HEK293 (cell line): ENCODE measurements at regions not wholly inside any gene's neighbourhood (a gene's known extent, or its start where the extent isn't known, plus 50 kb on each side); places are given as distances from the start of the nearest gene placed in this dataset.

Experiments
- HOXA7 ChIP-seq: sonication (generic); formaldehyde crosslinking; IDR thresholded peaks from 2 replicates; pipeline ENCODE4 v1.8.1; 2022; ENCODE audit warnings: missing genetic modification reagents, borderline replicate concordance
- IKZF3 ChIP-seq: fragments of 450-650 bp; IDR thresholded peaks from 2 replicates; pipeline ENCODE4 v1.5.0; 2018; ENCODE audit warnings: missing biosample characterization, mild to moderate bottlenecking, missing genetic modification characterization, moderate library complexity
- PRDM1 ChIP-seq: fragments of 450-650 bp; formaldehyde crosslinking; IDR thresholded peaks from 2 replicates; pipeline ENCODE4; 2016; ENCODE audit warnings: missing biosample characterization, missing genetic modification characterization
- YY1 ChIP-seq: fragments of 450-650 bp; formaldehyde crosslinking; IDR thresholded peaks from 2 replicates; pipeline ENCODE4 v1.5.1; 2018; ENCODE audit warnings: missing biosample characterization, missing genetic modification characterization
- ZNF121 ChIP-seq: fragments of 450-650 bp; formaldehyde crosslinking; IDR thresholded peaks from 2 replicates; pipeline ENCODE4 v1.5.1; 2016; ENCODE audit warnings: missing biosample characterization, missing genetic modification characterization
- ZNF292 ChIP-seq: fragments of 450-650 bp; formaldehyde crosslinking; IDR thresholded peaks from 2 replicates; pipeline ENCODE4 v1.5.1; 2016; ENCODE audit warnings: low read depth, missing biosample characterization, missing genetic modification characterization, borderline replicate concordance
- ZNF548 ChIP-seq: fragments of 450-650 bp; formaldehyde crosslinking; IDR thresholded peaks from 2 replicates; pipeline ENCODE4 v1.5.1; 2016; ENCODE audit warnings: missing biosample characterization, missing genetic modification characterization
- ZNF747 ChIP-seq: fragments of 450-650 bp; formaldehyde crosslinking; IDR thresholded peaks from 2 replicates; pipeline ENCODE4 v1.5.1; 2016; ENCODE audit warnings: missing biosample characterization, missing genetic modification characterization
- TF ChIP-seq, protein P1 (sequence below): fragments of 450-650 bp; formaldehyde crosslinking; IDR thresholded peaks from 2 replicates; pipeline ENCODE4 v1.5.1; 2016; ENCODE audit warnings: missing biosample characterization, missing genetic modification characterization
- TF ChIP-seq, protein P2 (sequence below): fragments of 450-650 bp; formaldehyde crosslinking; IDR thresholded peaks from 2 replicates; pipeline ENCODE4 v1.5.1; 2017; ENCODE audit warnings: missing biosample characterization, missing genetic modification characterization
- TF ChIP-seq, protein P3 (sequence below): fragments of 450-650 bp; formaldehyde crosslinking; IDR thresholded peaks from 2 replicates; pipeline ENCODE4 v1.5.1; 2016; ENCODE audit warnings: missing biosample characterization, missing genetic modification characterization
- TF ChIP-seq, protein P4 (sequence below): fragments of 450-650 bp; formaldehyde crosslinking; conservative IDR thresholded peaks from 2 replicates; pipeline ENCODE4 v1.5.1; 2016; ENCODE audit warnings: low read depth, missing biosample characterization, missing genetic modification characterization

DNA sequence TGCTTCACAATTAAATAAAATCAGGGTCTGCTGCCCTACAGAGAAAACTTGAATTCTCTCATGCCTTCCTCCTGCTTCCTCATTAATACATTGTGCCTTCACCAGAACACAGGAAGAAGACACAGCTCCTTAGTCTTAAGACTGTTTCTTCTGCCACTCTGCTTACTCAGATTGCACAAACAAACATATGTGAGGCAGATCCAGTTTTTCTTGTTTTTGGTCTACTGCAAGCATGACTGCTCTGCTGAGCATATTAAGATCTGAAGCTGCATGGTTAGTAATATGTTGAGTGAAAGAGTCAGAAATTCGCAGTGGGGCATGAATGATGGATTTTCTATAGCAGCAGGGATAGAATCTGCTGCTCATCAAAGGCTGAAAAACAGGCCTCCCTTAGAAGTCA, 321.1 kb upstream of the STXBP6 start:
- TF ChIP-seq ZNF292 (tag by site-specific recombination) (no peak), PRDM1 (no peak), ZNF548 (no peak), YY1 (tag by site-specific recombination) (no peak), HOXA7 (CRISPR knock-in tag) (no peak), ZNF747 (tag by site-specific recombination) (no peak), IKZF3 (tag by site-specific recombination) (no peak), ZNF121 (no peak)
- TF ChIP-seq, protein P1, sequence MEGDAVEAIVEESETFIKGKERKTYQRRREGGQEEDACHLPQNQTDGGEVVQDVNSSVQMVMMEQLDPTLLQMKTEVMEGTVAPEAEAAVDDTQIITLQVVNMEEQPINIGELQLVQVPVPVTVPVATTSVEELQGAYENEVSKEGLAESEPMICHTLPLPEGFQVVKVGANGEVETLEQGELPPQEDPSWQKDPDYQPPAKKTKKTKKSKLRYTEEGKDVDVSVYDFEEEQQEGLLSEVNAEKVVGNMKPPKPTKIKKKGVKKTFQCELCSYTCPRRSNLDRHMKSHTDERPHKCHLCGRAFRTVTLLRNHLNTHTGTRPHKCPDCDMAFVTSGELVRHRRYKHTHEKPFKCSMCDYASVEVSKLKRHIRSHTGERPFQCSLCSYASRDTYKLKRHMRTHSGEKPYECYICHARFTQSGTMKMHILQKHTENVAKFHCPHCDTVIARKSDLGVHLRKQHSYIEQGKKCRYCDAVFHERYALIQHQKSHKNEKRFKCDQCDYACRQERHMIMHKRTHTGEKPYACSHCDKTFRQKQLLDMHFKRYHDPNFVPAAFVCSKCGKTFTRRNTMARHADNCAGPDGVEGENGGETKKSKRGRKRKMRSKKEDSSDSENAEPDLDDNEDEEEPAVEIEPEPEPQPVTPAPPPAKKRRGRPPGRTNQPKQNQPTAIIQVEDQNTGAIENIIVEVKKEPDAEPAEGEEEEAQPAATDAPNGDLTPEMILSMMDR (tag by site-specific recombination): no peak
- TF ChIP-seq, protein P2, sequence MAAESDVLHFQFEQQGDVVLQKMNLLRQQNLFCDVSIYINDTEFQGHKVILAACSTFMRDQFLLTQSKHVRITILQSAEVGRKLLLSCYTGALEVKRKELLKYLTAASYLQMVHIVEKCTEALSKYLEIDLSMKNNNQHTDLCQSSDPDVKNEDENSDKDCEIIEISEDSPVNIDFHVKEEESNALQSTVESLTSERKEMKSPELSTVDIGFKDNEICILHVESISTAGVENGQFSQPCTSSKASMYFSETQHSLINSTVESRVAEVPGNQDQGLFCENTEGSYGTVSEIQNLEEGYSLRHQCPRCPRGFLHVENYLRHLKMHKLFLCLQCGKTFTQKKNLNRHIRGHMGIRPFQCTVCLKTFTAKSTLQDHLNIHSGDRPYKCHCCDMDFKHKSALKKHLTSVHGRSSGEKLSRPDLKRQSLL (tag by site-specific recombination): no peak
- TF ChIP-seq, protein P3, sequence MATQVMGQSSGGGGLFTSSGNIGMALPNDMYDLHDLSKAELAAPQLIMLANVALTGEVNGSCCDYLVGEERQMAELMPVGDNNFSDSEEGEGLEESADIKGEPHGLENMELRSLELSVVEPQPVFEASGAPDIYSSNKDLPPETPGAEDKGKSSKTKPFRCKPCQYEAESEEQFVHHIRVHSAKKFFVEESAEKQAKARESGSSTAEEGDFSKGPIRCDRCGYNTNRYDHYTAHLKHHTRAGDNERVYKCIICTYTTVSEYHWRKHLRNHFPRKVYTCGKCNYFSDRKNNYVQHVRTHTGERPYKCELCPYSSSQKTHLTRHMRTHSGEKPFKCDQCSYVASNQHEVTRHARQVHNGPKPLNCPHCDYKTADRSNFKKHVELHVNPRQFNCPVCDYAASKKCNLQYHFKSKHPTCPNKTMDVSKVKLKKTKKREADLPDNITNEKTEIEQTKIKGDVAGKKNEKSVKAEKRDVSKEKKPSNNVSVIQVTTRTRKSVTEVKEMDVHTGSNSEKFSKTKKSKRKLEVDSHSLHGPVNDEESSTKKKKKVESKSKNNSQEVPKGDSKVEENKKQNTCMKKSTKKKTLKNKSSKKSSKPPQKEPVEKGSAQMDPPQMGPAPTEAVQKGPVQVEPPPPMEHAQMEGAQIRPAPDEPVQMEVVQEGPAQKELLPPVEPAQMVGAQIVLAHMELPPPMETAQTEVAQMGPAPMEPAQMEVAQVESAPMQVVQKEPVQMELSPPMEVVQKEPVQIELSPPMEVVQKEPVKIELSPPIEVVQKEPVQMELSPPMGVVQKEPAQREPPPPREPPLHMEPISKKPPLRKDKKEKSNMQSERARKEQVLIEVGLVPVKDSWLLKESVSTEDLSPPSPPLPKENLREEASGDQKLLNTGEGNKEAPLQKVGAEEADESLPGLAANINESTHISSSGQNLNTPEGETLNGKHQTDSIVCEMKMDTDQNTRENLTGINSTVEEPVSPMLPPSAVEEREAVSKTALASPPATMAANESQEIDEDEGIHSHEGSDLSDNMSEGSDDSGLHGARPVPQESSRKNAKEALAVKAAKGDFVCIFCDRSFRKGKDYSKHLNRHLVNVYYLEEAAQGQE (tag by site-specific recombination): no peak
- TF ChIP-seq, protein P4, sequence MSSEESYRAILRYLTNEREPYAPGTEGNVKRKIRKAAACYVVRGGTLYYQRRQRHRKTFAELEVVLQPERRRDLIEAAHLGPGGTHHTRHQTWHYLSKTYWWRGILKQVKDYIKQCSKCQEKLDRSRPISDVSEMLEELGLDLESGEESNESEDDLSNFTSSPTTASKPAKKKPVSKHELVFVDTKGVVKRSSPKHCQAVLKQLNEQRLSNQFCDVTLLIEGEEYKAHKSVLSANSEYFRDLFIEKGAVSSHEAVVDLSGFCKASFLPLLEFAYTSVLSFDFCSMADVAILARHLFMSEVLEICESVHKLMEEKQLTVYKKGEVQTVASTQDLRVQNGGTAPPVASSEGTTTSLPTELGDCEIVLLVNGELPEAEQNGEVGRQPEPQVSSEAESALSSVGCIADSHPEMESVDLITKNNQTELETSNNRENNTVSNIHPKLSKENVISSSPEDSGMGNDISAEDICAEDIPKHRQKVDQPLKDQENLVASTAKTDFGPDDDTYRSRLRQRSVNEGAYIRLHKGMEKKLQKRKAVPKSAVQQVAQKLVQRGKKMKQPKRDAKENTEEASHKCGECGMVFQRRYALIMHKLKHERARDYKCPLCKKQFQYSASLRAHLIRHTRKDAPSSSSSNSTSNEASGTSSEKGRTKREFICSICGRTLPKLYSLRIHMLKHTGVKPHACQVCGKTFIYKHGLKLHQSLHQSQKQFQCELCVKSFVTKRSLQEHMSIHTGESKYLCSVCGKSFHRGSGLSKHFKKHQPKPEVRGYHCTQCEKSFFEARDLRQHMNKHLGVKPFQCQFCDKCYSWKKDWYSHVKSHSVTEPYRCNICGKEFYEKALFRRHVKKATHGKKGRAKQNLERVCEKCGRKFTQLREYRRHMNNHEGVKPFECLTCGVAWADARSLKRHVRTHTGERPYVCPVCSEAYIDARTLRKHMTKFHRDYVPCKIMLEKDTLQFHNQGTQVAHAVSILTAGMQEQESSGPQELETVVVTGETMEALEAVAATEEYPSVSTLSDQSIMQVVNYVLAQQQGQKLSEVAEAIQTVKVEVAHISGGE: no peak
